A673 (cell line): ENCODE measurements at regions not wholly inside any gene's neighbourhood (a gene's known extent, or its start where the extent isn't known, plus 50 kb on each side); places are given as distances from the start of the nearest gene placed in this dataset.
"Not testable (repeated sequence)": the region's sequence is repeated elsewhere in the genome, so short reads cannot be mapped to it uniquely, and the experiment has no call there.

ENCODE experiments used
- BruUV-seq: library from RNA; stranded (reverse); fragments of 400-500 nt; replicated peaks from 2 replicates; lab custom pipeline; 2021; lab: Mats Ljungman, UMichigan
- CTCF ChIA-PET: fragments of 300-600 bp; sonication (Branson Sonifier 250); formaldehyde crosslinking; loops from one replicate; lab custom pipeline; 2022; ENCODE audit warnings: antibody characterized with exemption; lab: Charles Lee
- POLR2A ChIA-PET: fragments of 300-600 bp; sonication (Branson Sonifier 250); formaldehyde crosslinking; loops from one replicate; lab custom pipeline; 2022; ENCODE audit warnings: antibody characterized with exemption; ENCODE audit not compliant: low non-redundant PET; lab: Charles Lee
- DNase-seq: peaks from one replicate; pipeline ENCODE4 v3.0.0-alpha.2; 2015; ENCODE audit warnings: low spot score
- H3K27ac ChIP-seq: fragments of 200-600 bp; sonication (generic); 2 replicates; pipeline ENCODE4 v1.5.1; 2016; ENCODE audit warnings: mixed run types, low read depth, mild to moderate bottlenecking, mixed read lengths, antibody characterized with exemption, low read length; ENCODE audit not compliant: poor library complexity, severe bottlenecking
- H3K27me3 ChIP-seq: fragments of 200-600 bp; sonication (generic); replicated peaks from 2 replicates; pipeline ENCODE4 v1.6.1; 2017; ENCODE audit warnings: mixed run types, low read depth, mild to moderate bottlenecking, mixed read lengths, antibody characterized with exemption, low read length; ENCODE audit not compliant: insufficient read depth, poor library complexity
- H3K36me3 ChIP-seq: fragments of 200-600 bp; sonication (generic); 2 replicates; pipeline ENCODE4 v1.6.1; 2016; ENCODE audit warnings: mixed run types, mild to moderate bottlenecking, mixed read lengths, antibody characterized with exemption, low read length; ENCODE audit not compliant: insufficient read depth, poor library complexity, severe bottlenecking
- H3K4me1 ChIP-seq: fragments of 200-600 bp; sonication (generic); 2 replicates; pipeline ENCODE4 v1.6.1; 2017; ENCODE audit warnings: mixed run types, mild to moderate bottlenecking, mixed read lengths, antibody characterized with exemption, low read length; ENCODE audit not compliant: insufficient read depth, poor library complexity, severe bottlenecking
- H3K4me3 ChIP-seq: fragments of 200-600 bp; sonication (generic); 2 replicates; pipeline ENCODE4 v1.5.1; 2016; ENCODE audit warnings: low read depth, mixed run types, mild to moderate bottlenecking, mixed read lengths, low read length; ENCODE audit not compliant: poor library complexity, severe bottlenecking
- H3K9me3 ChIP-seq: fragments of 200-600 bp; sonication (generic); 2 replicates; pipeline ENCODE4 v1.6.1; 2016; ENCODE audit warnings: mixed run types, low read depth, mild to moderate bottlenecking, mixed read lengths, antibody characterized with exemption, low read length; ENCODE audit not compliant: poor library complexity, severe bottlenecking
- intact Hi-C: fragments of 100-400 bp; cut with micrococcal nuclease; formaldehyde crosslinking; loops from one replicate; pipeline ENCODE4 v1.10.0; 2022; ENCODE audit not compliant: unreplicated experiment

GRCh38 chr1:143842058-143842457 lies 129.7 kb downstream of the FAM72C start:
- H3K27me3 ChIP-seq = peaks cover 20% of the 10 kb centered on the region
- CTCF ChIA-PET, BruUV-seq, DNase-seq, intact Hi-C loops, POLR2A ChIA-PET, H3K4me3 ChIP-seq, H3K36me3 ChIP-seq, H3K9me3 ChIP-seq, H3K27ac ChIP-seq, H3K4me1 ChIP-seq: not testable (repeated sequence)

GRCh38 chr1:143839182-143839581 lies 132.6 kb downstream of the FAM72C start:
- H3K4me1 ChIP-seq, intact Hi-C loops: not testable (repeated sequence)

GRCh38 chr1:143838598-143838929 lies 133.2 kb downstream of the FAM72C start:
- BruUV-seq, H3K27ac ChIP-seq, POLR2A ChIA-PET, H3K9me3 ChIP-seq, CTCF ChIA-PET, intact Hi-C loops, DNase-seq, H3K4me3 ChIP-seq, H3K4me1 ChIP-seq, H3K36me3 ChIP-seq: not testable (repeated sequence)
- peaks cover 20% of the 10 kb centered on the region for H3K27me3 ChIP-seq

More at GRCh38 chr1:143839182-143839581, 132.6 kb downstream of the FAM72C start:
- H3K4me3 ChIP-seq, H3K27ac ChIP-seq, DNase-seq, POLR2A ChIA-PET, CTCF ChIA-PET, H3K36me3 ChIP-seq, H3K9me3 ChIP-seq, BruUV-seq: not testable (repeated sequence)
- H3K27me3 ChIP-seq = peaks cover 20% of the 10 kb centered on the region

DNA sequence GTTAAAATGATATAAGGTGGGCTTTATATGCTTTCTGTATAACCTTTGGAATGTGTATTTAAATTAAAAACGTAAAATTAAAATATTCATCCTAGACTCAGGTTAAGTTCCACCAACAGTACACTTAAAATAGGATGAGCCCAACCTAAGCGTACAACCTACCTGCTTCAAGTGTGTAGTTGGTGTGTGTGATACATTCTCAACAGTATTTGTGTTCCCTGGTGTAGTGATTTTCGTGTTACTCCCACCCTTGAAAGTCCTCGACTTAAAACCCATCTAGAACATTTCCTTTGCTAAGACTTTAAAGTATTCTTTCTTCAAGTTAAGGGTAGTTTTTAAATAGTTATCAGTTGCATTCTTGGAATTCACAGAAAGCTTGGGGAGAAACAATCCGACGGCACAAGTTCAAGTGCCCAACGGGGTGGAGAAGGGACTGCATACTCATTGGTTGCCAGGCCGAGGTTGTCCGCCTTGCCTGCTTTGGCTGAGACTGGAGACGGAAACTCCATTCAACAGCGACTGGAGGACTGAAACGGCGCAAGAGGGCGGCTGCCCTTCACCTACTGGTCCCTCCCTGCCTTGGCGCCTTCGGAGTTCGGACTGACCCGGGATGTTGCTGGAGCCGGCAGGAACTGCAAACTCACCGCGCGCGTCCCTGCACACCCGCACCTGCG lies 133.7 kb downstream of the FAM72C start:
- H3K4me1 ChIP-seq, intact Hi-C loops, CTCF ChIA-PET, H3K9me3 ChIP-seq, BruUV-seq, POLR2A ChIA-PET, DNase-seq, H3K4me3 ChIP-seq, H3K27ac ChIP-seq, H3K36me3 ChIP-seq: not testable (repeated sequence)
- H3K27me3 ChIP-seq = peaks cover 20% of the 10 kb centered on the region

- POLR2A ChIA-PET, BruUV-seq, DNase-seq, H3K4me1 ChIP-seq, H3K4me3 ChIP-seq, H3K9me3 ChIP-seq, H3K36me3 ChIP-seq, CTCF ChIA-PET, H3K27ac ChIP-seq, intact Hi-C loops: not testable (repeated sequence)
- peaks cover 13% of the 10 kb centered on the region for H3K27me3 ChIP-seq
Observed at GRCh38 chr1:143833376-143833775, 138.4 kb downstream of the FAM72C start.

DNA sequence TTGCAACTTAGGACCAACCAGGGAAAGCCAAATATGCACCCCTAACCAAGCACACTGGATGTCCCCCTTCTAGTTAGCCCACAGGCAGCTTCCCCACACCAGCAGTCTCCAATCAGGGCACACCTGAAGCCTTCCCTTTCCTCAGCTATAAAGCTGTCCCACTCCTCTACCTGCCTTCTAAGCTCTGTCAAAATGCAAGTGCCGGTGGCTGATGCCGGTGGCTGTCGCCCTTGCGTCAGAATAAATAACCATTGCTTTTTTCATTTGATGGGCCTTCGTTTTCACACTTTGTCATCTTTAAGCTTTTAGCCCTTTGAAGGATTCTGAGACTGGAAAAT lies 139.4 kb downstream of the FAM72C start:
- H3K36me3 ChIP-seq, DNase-seq, H3K27me3 ChIP-seq, H3K4me3 ChIP-seq, POLR2A ChIA-PET, H3K9me3 ChIP-seq, H3K27ac ChIP-seq, H3K4me1 ChIP-seq, intact Hi-C loops, CTCF ChIA-PET, BruUV-seq: not testable (repeated sequence)

GRCh38 chr1:143831479-143832378 lies 140.1 kb downstream of the FAM72C start:
- BruUV-seq, H3K27ac ChIP-seq, intact Hi-C loops, H3K4me3 ChIP-seq, H3K4me1 ChIP-seq, DNase-seq, H3K36me3 ChIP-seq, POLR2A ChIA-PET, H3K27me3 ChIP-seq, CTCF ChIA-PET, H3K9me3 ChIP-seq: not testable (repeated sequence)
